Gastrocnemius medialis (tissue), 4 donors: ENCODE measurements at regions not wholly inside any gene's neighbourhood (a gene's known extent, or its start where the extent isn't known, plus 50 kb on each side); places are given as distances from the start of the nearest gene placed in this dataset.

ENCODE experiments used
- CTCF ChIP-seq, 5 experiments: fragments of 450-650 bp in 3 of 5; fragments of 200-600 bp in 2 of 5; sonication (generic) in 2 of 5; IDR thresholded peaks in 4 of 5; conservative IDR thresholded peaks in 1 of 5; 1 replicate in 4 of 5; 2 replicates in 1 of 5; pipeline ENCODE4 v1.5.1; 2016 to 2019; ENCODE audit warnings: antibody characterized with exemption in 5 of 5, mild to moderate bottlenecking in 3 of 5, moderate library complexity in 3 of 5
- POLR2A ChIP-seq, 2 donors: fragments of 450-650 bp; IDR thresholded peaks; one replicate each; pipeline ENCODE4 v1.6.1; 2017; ENCODE audit warnings: antibody characterized with exemption in 2 of 2, mild to moderate bottlenecking in 2 of 2, moderate library complexity in 2 of 2

GRCh38 chr1:173413271-173413707 lies 63.8 kb upstream of the PRDX6 start:
- TF ChIP-seq CTCF (IDR thresholded peaks at IDR 0.05 in 4 of 5, conservative IDR thresholded peaks at IDR 0.05 in 1 of 5) (no peak), POLR2A (IDR thresholded peaks at IDR 0.05) (no peak)
